ENCODE measurements at regions not wholly inside any gene's neighbourhood (a gene's known extent, or its start where the extent isn't known, plus 50 kb on each side); places are given as distances from the start of the nearest gene placed in this dataset.
"Not testable (repeated sequence)": the region's sequence is repeated elsewhere in the genome, so short reads cannot be mapped to it uniquely, and the experiment has no call there.

DNA sequence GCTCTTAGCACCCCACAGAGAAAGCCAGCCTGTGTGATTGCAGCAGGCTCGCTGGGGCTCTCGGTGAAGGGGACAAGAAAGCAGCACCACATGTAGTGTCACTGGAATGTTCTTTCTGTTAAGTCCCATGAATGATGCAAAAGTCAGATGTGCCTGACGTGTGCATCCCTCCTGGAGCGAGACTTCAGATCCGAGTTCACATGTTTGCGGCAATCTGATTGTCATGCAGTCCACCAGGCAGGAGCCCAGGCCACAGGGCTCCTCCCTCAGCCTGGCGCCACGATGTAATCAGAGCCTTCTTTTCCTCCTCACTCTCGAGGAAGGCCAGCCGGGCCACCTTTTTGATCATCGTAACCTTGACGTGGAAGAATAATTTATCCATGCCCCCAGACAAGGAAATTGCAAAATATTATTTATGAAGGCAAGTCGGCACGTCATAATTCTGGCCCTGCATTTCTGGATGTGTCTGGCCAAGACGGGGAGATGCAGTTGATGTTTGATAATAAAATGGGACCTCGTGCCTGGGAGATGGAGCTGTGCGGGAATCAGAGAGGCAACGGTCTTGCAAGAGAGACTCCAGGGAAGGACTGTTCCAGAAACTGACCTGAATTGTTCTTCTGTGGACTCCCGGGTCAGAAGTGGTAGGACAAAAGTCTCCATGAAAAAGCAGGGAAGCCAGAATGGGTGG, 214.6 kb downstream of the PHETA1 start:
- DNase-seq (ENCODE audit: low spot score) = no peak

- no peak for DNase-seq (ENCODE audit: low spot score)
Measured at GRCh38 chr12:111152561-111152960, 216.3 kb downstream of the PHETA1 start.

DNA sequence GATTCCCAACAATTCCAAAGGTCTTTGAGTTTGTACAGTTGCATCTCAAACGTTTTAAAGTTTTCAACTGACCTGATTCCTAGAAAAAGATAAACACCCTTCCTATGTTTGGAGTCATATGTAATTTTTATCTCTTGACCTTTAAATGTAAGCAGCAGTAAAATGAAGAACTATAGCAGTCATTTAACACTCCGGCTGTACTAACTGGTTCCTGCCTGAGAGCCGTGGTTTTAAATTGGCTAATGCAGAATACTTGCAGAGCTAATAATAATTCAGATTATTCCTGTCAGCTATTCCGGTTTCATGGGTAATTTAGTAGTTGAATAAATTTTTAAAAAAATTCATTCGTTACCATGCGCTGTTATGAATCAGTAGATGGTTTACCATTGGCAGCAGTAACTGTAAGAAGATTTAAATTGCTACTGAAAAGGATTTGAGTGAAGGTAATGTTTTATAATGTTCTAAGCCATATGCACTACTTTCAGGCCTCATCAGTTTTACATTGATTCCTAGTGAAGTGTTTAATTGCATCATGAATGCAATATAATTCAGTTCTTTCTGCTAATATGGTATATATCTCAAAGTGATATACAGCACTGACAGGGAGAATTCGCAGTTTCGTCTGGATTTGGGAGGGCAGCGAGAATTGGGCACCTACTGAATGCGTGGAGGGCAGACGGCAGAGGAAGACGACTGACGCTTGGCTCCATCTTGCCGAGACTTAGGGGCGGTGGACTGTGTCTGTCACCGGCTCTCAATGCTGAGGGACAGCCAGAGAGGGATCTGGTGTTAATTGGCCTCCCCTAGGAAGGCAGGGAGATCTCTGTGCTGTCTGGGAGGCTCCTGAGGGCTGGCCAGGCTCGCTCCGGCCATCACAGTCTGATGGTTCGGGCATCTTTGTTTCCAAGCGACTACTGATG, 217.7 kb downstream of the PHETA1 start:
- DNase-seq (ENCODE audit: low spot score) = no peak

- no peak for DNase-seq (ENCODE audit: low spot score)
Measured at GRCh38 chr12:111150360-111150759, 218.5 kb downstream of the PHETA1 start.

GRCh38 chr12:111149299-111149698, 219.6 kb downstream of the PHETA1 start:
- no peak for DNase-seq (ENCODE audit: low spot score)

DNA sequence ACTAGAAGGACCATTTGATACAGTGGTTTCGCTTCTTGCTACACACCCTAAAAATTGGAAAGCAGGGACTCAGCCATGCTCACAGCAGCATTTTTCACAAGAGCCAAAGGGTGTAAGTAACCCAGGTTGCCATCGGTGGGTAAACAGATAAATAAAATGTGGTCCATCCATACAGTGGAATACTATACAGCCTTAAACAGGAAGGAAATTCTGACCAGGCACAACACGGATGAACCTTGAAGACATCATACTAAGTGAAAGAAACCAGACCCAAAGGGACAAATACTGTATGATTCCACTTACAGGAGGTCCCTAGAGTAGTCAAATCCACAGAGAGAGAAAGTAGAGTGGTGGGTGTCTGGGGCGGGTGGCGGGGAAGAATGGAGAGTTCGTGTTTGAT, 220.9 kb downstream of the PHETA1 start:
- no peak for DNase-seq (ENCODE audit: low spot score)

DNA sequence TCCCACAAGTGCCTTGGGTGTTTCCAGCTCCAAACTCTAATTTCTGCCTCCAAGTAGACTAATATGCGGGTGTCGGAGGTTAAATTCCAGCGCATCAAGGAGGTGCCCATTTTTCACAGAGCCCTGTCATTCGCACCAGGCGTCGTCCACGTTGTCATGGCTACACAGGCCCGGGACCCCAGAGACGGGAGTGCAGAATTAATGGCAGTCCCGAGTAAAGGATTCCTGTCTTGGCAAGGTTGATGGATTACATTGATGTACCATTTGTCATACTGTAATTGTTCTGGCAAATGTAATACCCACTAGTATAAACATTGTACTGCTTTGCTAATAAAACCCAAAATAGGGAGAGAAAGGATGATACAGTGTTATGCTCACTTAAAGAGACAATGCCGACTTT, 222.9 kb upstream of the MYL2 start:
- no peak for DNase-seq (ENCODE audit: low spot score)

- DNase-seq (ENCODE audit: low spot score) = no peak
Measured at GRCh38 chr12:111141205-111141604, 220.8 kb upstream of the MYL2 start.

GRCh38 chr12:111138016-111138415, 217.6 kb upstream of the MYL2 start:
- DNase-seq (ENCODE audit: low spot score) = no peak

GRCh38 chr12:111135293-111135832, 215.0 kb upstream of the MYL2 start:
- no peak for DNase-seq (ENCODE audit: low spot score)

DNA sequence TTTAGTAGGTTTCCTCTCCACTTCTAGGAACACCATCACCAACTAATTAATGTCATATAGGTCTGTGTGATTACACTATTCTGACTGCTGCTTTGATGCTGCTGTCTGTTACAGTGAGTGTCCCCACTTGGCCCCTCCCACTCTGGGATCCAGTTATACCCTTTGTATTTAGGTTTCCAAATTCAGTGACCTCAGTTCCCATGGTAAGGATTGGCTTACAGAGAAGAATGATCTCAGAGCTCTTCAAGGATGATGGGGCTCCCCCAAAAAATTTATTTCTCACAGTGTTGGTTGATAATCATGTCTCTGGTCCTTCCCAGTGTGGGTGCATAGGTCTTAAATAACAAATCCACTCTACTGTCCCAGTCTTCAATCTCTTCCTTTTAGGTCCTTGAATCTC, 210.0 kb upstream of the MYL2 start:
- DNase-seq (ENCODE audit: low spot score) = no peak

- DNase-seq (ENCODE audit: low spot score) = no peak
Measured at GRCh38 chr12:111129149-111129767, 208.9 kb upstream of the MYL2 start.

- no peak for DNase-seq (ENCODE audit: low spot score)
Measured at GRCh38 chr12:111126331-111126730, 206.0 kb upstream of the MYL2 start.

GRCh38 chr12:111124183-111124582, 203.8 kb upstream of the MYL2 start:
- DNase-seq (ENCODE audit: low spot score) = no peak

DNA sequence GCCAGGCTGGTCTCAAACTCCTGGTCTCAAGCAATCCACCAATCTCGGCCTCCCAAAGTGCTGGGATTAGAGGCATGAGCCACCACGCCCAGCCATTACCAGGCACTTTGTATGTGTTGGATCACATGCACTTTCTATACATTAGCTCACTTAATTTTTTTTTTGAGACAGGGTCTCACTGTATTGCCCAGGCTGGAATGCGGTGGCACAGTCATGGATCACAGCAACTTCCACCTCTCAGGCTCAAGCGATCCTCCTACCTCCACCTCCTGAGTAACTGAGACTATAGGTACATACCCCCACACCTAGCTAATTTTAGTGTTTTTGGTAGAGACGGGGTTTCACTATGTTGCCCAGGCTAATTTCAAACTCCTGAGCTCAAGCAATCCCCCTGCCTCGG, 203.0 kb upstream of the MYL2 start:
- no peak for DNase-seq (ENCODE audit: low spot score)

GRCh38 chr12:111122458-111122878, 202.1 kb upstream of the MYL2 start:
- no peak for DNase-seq (ENCODE audit: low spot score)

DNA sequence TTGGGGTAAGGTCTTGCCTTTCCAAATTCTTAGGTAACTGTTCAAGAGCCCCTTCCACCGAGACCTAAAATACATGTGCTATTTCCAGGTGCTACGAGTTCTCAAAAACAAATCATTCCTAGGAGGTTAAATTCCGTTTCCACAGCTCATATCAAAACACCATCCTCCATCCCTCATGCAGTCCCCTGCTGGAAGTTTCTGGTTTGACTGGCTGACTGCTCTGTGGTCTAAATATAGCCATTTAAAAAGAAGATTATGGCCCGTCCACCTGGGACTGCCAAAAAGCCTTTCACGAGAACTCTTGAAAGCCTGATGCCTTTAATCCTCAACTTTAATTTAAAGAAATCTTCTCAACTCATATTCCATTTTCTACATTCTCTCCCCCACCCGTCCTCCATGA, 201.5 kb upstream of the MYL2 start:
- no peak for DNase-seq (ENCODE audit: low spot score)

DNA sequence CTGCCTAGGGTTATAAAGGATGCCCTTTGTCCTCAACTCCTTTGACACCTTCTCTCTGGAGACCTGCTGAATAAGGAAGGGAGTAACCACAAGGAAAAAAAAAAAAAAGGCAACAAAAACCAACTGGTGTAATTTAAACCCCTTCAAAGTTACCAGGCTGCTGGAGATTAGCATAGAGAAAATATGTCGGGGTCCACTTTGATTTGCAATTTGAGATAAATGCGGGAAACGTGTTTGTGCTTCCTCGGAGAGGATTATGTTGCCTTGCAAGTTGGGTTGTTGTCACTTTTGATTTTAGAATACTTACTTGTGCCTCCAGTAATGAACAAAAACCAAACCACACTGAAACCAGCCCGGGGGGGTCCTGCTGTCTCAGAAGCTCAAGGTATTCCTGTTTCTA, 200.2 kb upstream of the MYL2 start:
- no peak for DNase-seq (ENCODE audit: low spot score)

DNA sequence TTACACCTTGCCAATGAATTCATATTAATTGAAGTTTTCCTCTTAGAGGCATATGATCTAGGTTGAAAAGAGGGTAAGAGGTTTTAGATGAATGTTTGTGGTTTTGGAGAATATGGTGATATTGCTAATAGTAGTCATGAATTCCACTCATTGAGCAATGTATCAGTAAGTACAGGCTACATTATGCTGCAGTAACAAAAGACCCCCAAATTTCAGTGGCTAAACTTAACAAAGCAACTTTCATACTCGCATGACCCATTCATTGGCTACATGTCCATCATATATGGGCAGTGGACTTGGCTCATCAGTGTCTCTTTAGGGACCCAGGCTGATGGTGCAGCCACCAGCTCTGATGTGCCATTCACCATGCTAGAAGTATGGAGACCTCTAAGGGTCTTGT, 196.6 kb upstream of the MYL2 start:
- no peak for DNase-seq (ENCODE audit: low spot score)

DNA sequence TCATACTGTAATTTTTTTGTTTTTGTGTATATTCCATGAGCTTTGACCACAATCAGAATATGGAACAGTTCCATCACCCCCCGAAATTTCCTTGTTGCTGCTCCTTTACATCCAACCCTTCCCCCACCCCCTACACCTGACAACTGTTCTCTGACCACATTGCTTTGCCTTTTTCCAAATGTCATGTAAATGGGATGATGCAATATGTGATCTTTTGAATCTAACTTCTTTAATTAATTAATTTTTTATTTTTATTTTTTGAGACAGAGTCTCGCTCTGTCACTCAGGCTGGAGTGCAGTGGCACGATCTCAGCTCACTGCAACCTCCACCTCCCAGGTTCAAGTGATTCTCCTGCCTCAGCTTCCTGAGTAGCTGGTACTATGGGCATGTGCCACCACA, 192.9 kb upstream of the MYL2 start:
- not testable (repeated sequence) for DNase-seq (ENCODE audit: low spot score)

- DNase-seq (ENCODE audit: low spot score) = no peak
Measured at GRCh38 chr12:111112311-111113098, 192.1 kb upstream of the MYL2 start.

DNA sequence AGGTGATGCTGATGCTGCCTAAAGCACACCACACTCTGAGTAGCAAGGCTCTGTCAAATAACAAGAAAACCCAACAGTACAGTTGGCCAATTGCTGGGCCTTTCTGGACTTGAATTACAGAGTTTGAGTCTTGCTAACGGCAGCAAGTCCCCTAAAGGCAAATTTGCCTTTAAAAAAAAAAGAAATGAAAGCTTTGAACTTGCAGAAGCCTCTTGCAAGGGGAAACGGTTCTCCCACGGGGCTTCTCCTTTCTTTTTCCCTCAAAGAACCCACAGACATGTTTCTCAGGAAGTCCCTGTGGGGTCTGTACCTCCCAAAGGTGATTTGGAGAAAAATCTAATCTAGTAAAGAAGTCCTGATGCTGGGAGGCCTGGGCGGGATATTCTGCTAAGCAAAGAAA, 191.3 kb upstream of the MYL2 start:
- no peak for DNase-seq (ENCODE audit: low spot score)
